ENCODE measurements at regions not wholly inside any gene's neighbourhood (a gene's known extent, or its start where the extent isn't known, plus 50 kb on each side); places are given as distances from the start of the nearest gene placed in this dataset.

DNA sequence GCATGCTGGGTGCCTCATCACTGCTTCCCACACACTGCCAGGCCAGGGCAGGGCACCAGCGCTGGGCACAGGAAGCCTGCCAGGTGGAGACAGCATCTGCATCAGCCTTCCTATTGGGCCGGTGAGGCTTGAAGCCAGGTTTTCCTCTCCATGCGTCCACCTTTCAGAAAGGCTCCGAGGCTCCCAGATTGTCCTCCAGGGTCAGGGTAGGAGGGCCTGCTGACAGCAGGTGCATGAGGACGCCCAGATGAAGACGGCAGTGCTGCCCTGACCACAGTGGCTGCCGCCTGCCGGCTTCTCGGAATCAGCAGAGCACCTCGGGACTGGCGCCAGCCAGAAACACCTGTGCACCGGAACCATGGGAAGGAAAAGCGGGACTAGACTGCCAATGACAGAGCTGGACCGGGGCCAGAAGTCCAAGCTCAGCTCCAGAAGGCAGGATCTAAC, 170.5 kb upstream of the CST7 start:
- no peak for DNase-seq
- Histone ChIP-seq H3K23ac (ENCODE audit: low read length) (no peak overlapping the region), H3K27ac (ENCODE audit: low read depth, low read length) (no peak overlapping the region), H3K56ac (ENCODE audit: low read length) (no peak overlapping the region), H3K4me3 (ENCODE audit: low read length) (no peak overlapping the region), H3K79me1 (ENCODE audit: low read length) (no peaks in the 10 kb centered on the region), H3K18ac (ENCODE audit: low read length) (no peak overlapping the region), H2BK5ac (ENCODE audit: low read length) (no peak overlapping the region), H3K4me1 (ENCODE audit: control insufficient read depth, low read depth, low read length) (no peaks in the 10 kb centered on the region), H3K36me3 (ENCODE audit: control insufficient read depth, insufficient read depth, low read length) (no peaks in the 10 kb centered on the region), H3K4me2 (ENCODE audit: low read length) (no peak overlapping the region), H2AK5ac (ENCODE audit: low read length) (no peak overlapping the region), H4K5ac (ENCODE audit: low read length) (no peak overlapping the region), H3K9ac (ENCODE audit: low read length) (no peak overlapping the region), H2BK15ac (replicated peaks; ENCODE audit: low read depth) (no peak overlapping the region), H4K8ac (ENCODE audit: low read depth, low read length) (no peak overlapping the region), H2BK120ac (ENCODE audit: low read depth, low read length) (no peak overlapping the region), H3K27me3 (ENCODE audit: insufficient read depth, low read length, poor library complexity) (no peaks in the 10 kb centered on the region), H3K4ac (ENCODE audit: low read depth, low read length) (no peak overlapping the region), H3K79me2 (ENCODE audit: control insufficient read depth, insufficient read depth, low read length) (no peaks in the 10 kb centered on the region)
- WGBS (ENCODE audit: extremely low coverage, insufficient coverage, low lambda C conversion rate): no CpG with 5 or more reads among the region's 14 CpGs

DNA sequence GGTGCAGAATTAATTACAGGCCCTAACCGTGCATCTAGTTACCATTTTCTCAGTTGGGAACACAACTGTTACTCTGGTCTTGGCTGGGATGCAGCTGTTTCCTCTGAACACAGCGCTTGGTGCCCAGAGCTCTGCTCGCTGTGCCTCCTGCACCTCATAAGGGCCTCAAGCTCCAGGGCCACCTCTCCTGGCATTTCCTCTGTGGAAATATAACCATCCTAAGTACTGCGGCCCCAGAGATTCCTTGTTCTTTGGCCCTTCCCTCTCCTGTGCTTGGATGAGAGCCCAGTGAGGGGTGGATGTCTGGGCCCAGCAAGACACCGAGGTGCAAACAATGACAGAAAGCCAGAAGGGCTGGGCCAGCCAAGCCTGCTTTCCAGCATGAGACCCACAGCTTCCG, 169.9 kb upstream of the CST7 start:
- H3K56ac ChIP-seq (ENCODE audit: low read length): no peak overlapping the region
- H2BK5ac ChIP-seq (ENCODE audit: low read length): no peak overlapping the region
- no peak overlapping the region for H3K4me2 ChIP-seq (ENCODE audit: low read length)
- H3K27ac ChIP-seq (ENCODE audit: low read depth, low read length): no peak overlapping the region
- no peaks in the 10 kb centered on the region for H3K79me1 ChIP-seq (ENCODE audit: low read length)
- DNase-seq: no peak
- no peak overlapping the region for H3K18ac ChIP-seq (ENCODE audit: low read length)
- no peaks in the 10 kb centered on the region for H3K36me3 ChIP-seq (ENCODE audit: control insufficient read depth, insufficient read depth, low read length)
- no peak overlapping the region for H3K4me3 ChIP-seq (ENCODE audit: low read length)
- no peaks in the 10 kb centered on the region for H3K79me2 ChIP-seq (ENCODE audit: control insufficient read depth, insufficient read depth, low read length)
- WGBS (ENCODE audit: extremely low coverage, insufficient coverage, low lambda C conversion rate): no CpG with 5 or more reads among the region's 6 CpGs
- no peak overlapping the region for H2AK5ac ChIP-seq (ENCODE audit: low read length)
- H4K5ac ChIP-seq (ENCODE audit: low read length): no peak overlapping the region
- no peak overlapping the region for H3K9ac ChIP-seq (ENCODE audit: low read length)
- H2BK120ac ChIP-seq (ENCODE audit: low read depth, low read length): no peak overlapping the region
- H3K4ac ChIP-seq (ENCODE audit: low read depth, low read length): no peak overlapping the region
- H2BK15ac ChIP-seq (replicated peaks; ENCODE audit: low read depth): no peak overlapping the region
- no peaks in the 10 kb centered on the region for H3K4me1 ChIP-seq (ENCODE audit: control insufficient read depth, low read depth, low read length)
- no peaks in the 10 kb centered on the region for H3K27me3 ChIP-seq (ENCODE audit: insufficient read depth, low read length, poor library complexity)
- no peak overlapping the region for H4K8ac ChIP-seq (ENCODE audit: low read depth, low read length)
- H3K23ac ChIP-seq (ENCODE audit: low read length): no peak overlapping the region

DNA sequence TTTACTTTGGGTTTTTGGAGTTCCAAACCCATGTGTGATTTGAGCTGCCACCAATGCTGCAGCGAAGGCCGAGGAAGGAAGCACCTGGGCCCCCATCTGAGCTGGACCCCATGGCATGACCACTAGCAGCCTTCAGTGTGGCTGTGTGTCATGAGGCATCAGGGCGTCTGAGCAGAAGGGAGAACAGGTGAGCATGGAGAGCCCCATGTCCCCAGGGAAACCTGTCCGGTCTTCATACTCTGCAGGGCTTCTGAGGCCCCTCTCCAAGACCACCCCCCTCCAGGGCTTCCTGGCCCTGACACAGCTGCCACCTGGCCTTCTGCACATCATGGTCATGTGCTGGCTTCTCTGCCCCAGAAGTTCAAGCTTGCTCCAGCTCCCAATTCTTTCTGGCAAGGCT, 169.1 kb upstream of the CST7 start:
- no peak overlapping the region for H4K8ac ChIP-seq (ENCODE audit: low read depth, low read length)
- H3K9ac ChIP-seq (ENCODE audit: low read length): no peak overlapping the region
- H3K18ac ChIP-seq (ENCODE audit: low read length): no peak overlapping the region
- H2BK15ac ChIP-seq (replicated peaks; ENCODE audit: low read depth): no peak overlapping the region
- H4K5ac ChIP-seq (ENCODE audit: low read length): no peak overlapping the region
- H3K4me2 ChIP-seq (ENCODE audit: low read length): no peak overlapping the region
- H3K4me1 ChIP-seq (ENCODE audit: control insufficient read depth, low read depth, low read length): no peaks in the 10 kb centered on the region
- no peaks in the 10 kb centered on the region for H3K27me3 ChIP-seq (ENCODE audit: insufficient read depth, low read length, poor library complexity)
- H3K79me2 ChIP-seq (ENCODE audit: control insufficient read depth, insufficient read depth, low read length): no peaks in the 10 kb centered on the region
- H2BK120ac ChIP-seq (ENCODE audit: low read depth, low read length): no peak overlapping the region
- H3K4ac ChIP-seq (ENCODE audit: low read depth, low read length): no peak overlapping the region
- H3K79me1 ChIP-seq (ENCODE audit: low read length): no peaks in the 10 kb centered on the region
- no peaks in the 10 kb centered on the region for H3K36me3 ChIP-seq (ENCODE audit: control insufficient read depth, insufficient read depth, low read length)
- DNase-seq: no peak
- WGBS (ENCODE audit: extremely low coverage, insufficient coverage, low lambda C conversion rate): no CpG with 5 or more reads among the region's 4 CpGs
- H3K56ac ChIP-seq (ENCODE audit: low read length): no peak overlapping the region
- H3K23ac ChIP-seq (ENCODE audit: low read length): no peak overlapping the region
- H2AK5ac ChIP-seq (ENCODE audit: low read length): no peak overlapping the region
- no peak overlapping the region for H2BK5ac ChIP-seq (ENCODE audit: low read length)
- H3K27ac ChIP-seq (ENCODE audit: low read depth, low read length): no peak overlapping the region
- H3K4me3 ChIP-seq (ENCODE audit: low read length): no peak overlapping the region

DNA sequence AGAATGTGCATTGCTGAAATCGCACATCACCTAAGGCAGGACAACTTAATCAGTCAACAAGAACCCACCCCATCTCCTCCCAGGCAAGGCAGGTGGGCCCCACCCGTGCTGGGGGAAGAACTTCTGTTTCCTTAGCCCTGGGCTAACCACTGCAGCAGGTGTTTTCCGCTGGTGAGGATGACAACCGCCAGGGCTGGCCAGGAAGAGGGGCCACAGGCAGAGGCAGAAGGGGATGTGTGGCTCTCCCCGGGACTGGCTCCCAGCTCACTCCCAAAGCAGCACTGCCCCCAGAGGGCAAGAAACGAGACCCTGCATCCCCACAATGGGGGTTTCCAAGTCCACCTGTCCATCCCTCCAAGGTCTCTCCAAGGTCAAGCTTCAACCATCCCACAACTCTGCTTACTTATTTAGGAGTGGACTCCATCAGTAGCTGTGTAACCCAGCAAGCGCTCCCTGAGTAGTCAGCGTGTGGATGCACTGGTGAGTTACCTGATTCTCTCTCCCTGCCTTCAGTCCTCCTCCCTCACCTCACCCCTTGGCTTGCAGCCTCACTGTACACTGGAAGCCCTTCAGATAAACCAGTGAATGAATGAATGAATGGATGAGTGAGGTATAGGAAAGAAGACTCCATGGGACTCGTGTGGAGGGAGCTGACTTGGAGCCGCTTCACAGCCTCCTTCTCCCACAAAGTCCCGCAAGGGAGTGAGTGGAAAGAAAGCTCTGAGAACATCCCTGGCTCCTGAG, 168.2 kb upstream of the CST7 start:
- H3K36me3 ChIP-seq (ENCODE audit: control insufficient read depth, insufficient read depth, low read length): no peaks in the 10 kb centered on the region
- no CpG with 5 or more reads among the region's 11 CpGs for whole genome bisulfite sequencing (ENCODE audit: extremely low coverage, insufficient coverage, low lambda C conversion rate)
- no peak overlapping the region for H3K4me3 ChIP-seq (ENCODE audit: low read length)
- no peak overlapping the region for H2BK120ac ChIP-seq (ENCODE audit: low read depth, low read length)
- H3K9ac ChIP-seq (ENCODE audit: low read length): no peak overlapping the region
- no peak overlapping the region for H3K4me2 ChIP-seq (ENCODE audit: low read length)
- H3K18ac ChIP-seq (ENCODE audit: low read length): no peak overlapping the region
- H3K79me2 ChIP-seq (ENCODE audit: control insufficient read depth, insufficient read depth, low read length): no peaks in the 10 kb centered on the region
- H2AK5ac ChIP-seq (ENCODE audit: low read length): no peak overlapping the region
- no peaks in the 10 kb centered on the region for H3K27me3 ChIP-seq (ENCODE audit: insufficient read depth, low read length, poor library complexity)
- H3K4me1 ChIP-seq (ENCODE audit: control insufficient read depth, low read depth, low read length): no peaks in the 10 kb centered on the region
- no peak overlapping the region for H3K56ac ChIP-seq (ENCODE audit: low read length)
- H3K23ac ChIP-seq (ENCODE audit: low read length): no peak overlapping the region
- H4K8ac ChIP-seq (ENCODE audit: low read depth, low read length): no peak overlapping the region
- H4K5ac ChIP-seq (ENCODE audit: low read length): no peak overlapping the region
- H3K27ac ChIP-seq (ENCODE audit: low read depth, low read length): no peak overlapping the region
- H3K79me1 ChIP-seq (ENCODE audit: low read length): no peaks in the 10 kb centered on the region
- DNase-seq: no peak
- no peak overlapping the region for H2BK15ac ChIP-seq (replicated peaks; ENCODE audit: low read depth)
- no peak overlapping the region for H2BK5ac ChIP-seq (ENCODE audit: low read length)
- H3K4ac ChIP-seq (ENCODE audit: low read depth, low read length): no peak overlapping the region

DNA sequence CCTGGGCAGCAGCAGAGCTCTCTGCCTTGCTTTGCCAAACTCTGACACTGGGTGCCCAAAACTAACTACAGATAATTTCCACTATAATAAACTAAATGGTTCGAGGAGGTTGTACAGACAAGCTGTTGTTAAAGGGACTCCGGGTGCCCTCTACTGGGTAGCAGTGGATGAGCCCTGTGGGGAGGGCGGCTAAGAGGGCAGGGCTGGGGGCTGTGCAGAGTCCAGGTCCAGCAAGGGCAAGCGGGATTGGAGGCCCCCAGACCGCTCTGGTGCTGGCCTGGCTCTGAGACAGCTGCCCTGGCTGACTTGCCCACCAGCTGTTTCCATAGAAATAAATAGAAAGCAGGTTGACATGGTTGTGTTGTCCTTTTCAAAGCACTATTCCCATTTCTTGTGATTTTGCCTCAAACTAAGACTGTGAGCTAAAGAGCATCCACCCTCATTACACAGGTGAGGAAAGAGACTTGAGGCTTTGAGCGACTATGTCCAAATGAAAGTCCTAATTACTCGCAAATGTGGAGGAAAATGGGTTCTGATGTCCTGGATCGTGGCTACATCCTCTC, 167.6 kb upstream of the CST7 start:
- Histone ChIP-seq H3K4me3 (ENCODE audit: low read length) (no peak overlapping the region), H3K79me2 (ENCODE audit: control insufficient read depth, insufficient read depth, low read length) (no peaks in the 10 kb centered on the region), H2BK120ac (ENCODE audit: low read depth, low read length) (no peak overlapping the region), H3K23ac (ENCODE audit: low read length) (no peak overlapping the region), H3K4ac (ENCODE audit: low read depth, low read length) (no peak overlapping the region), H3K4me1 (ENCODE audit: control insufficient read depth, low read depth, low read length) (no peaks in the 10 kb centered on the region), H3K18ac (ENCODE audit: low read length) (no peak overlapping the region), H3K27ac (ENCODE audit: low read depth, low read length) (no peak overlapping the region), H2BK5ac (ENCODE audit: low read length) (no peak overlapping the region), H3K56ac (ENCODE audit: low read length) (no peak overlapping the region), H4K5ac (ENCODE audit: low read length) (no peak overlapping the region), H4K8ac (ENCODE audit: low read depth, low read length) (no peak overlapping the region), H2AK5ac (ENCODE audit: low read length) (no peak overlapping the region), H3K79me1 (ENCODE audit: low read length) (no peaks in the 10 kb centered on the region), H3K36me3 (ENCODE audit: control insufficient read depth, insufficient read depth, low read length) (no peaks in the 10 kb centered on the region), H2BK15ac (replicated peaks; ENCODE audit: low read depth) (no peak overlapping the region), H3K9ac (ENCODE audit: low read length) (no peak overlapping the region), H3K4me2 (ENCODE audit: low read length) (no peak overlapping the region), H3K27me3 (ENCODE audit: insufficient read depth, low read length, poor library complexity) (no peaks in the 10 kb centered on the region)
- peak; percentile 29 for DNase-seq
- no CpG with 5 or more reads among the region's 8 CpGs for WGBS (ENCODE audit: extremely low coverage, insufficient coverage, low lambda C conversion rate)

DNA sequence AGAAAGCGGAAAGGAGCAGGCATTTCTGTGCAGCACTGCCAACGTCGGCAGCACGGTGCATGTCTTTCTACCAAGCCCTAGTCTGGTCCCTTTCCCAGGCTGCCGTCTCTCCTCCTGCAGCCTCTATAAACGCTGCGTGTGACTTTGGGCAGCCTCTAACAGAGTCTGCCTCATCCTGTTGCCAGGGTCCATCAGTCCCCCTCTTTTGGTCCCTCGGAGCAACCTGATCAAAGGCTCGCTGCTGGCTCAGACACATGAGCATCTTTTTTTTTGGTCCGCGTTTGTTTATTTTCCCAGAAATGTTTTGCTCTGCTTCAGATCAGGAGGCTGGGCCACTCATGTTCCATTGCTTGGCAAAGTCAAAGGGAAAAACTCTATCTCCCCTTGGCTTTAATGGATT, 166.8 kb upstream of the CST7 start:
- Histone ChIP-seq H3K23ac (ENCODE audit: low read length) (no peak overlapping the region), H2BK120ac (ENCODE audit: low read depth, low read length) (no peak overlapping the region), H3K4me3 (ENCODE audit: low read length) (no peak overlapping the region), H3K36me3 (ENCODE audit: control insufficient read depth, insufficient read depth, low read length) (no peaks in the 10 kb centered on the region), H2BK5ac (ENCODE audit: low read length) (no peak overlapping the region), H3K4me2 (ENCODE audit: low read length) (no peak overlapping the region), H2BK15ac (replicated peaks; ENCODE audit: low read depth) (no peak overlapping the region), H3K79me1 (ENCODE audit: low read length) (no peaks in the 10 kb centered on the region), H3K9ac (ENCODE audit: low read length) (no peak overlapping the region), H3K27ac (ENCODE audit: low read depth, low read length) (no peak overlapping the region), H3K79me2 (ENCODE audit: control insufficient read depth, insufficient read depth, low read length) (no peaks in the 10 kb centered on the region), H2AK5ac (ENCODE audit: low read length) (no peak overlapping the region), H3K27me3 (ENCODE audit: insufficient read depth, low read length, poor library complexity) (no peaks in the 10 kb centered on the region), H3K56ac (ENCODE audit: low read length) (no peak overlapping the region), H3K4me1 (ENCODE audit: control insufficient read depth, low read depth, low read length) (no peaks in the 10 kb centered on the region), H4K8ac (ENCODE audit: low read depth, low read length) (no peak overlapping the region), H3K4ac (ENCODE audit: low read depth, low read length) (no peak overlapping the region), H3K18ac (ENCODE audit: low read length) (no peak overlapping the region), H4K5ac (ENCODE audit: low read length) (no peak overlapping the region)
- no peak for DNase-seq
- no CpG with 5 or more reads among the region's 11 CpGs for WGBS (ENCODE audit: extremely low coverage, insufficient coverage, low lambda C conversion rate)
